DOHH2 (cell line): ENCODE measurements at regions not wholly inside any gene's neighbourhood (a gene's known extent, or its start where the extent isn't known, plus 50 kb on each side); places are given as distances from the start of the nearest gene placed in this dataset.

ENCODE experiments used
- H3F3A ChIP-seq: fragments of 200-600 bp; sonication (generic), shearing (Covaris generic); 2 replicates; pipeline ENCODE4 v1.6.0; 2016; ENCODE audit warnings: antibody characterized with exemption, mild to moderate bottlenecking; ENCODE audit not compliant: control insufficient read depth, insufficient read depth
- H3K27ac ChIP-seq: fragments of 200-600 bp; sonication (generic); 2 replicates; pipeline ENCODE4 v1.5.1; 2014; ENCODE audit warnings: low read depth, mild to moderate bottlenecking, low read length, moderate library complexity
- H3K27me3 ChIP-seq: fragments of 200-600 bp; sonication (generic); 2 replicates; pipeline ENCODE4 v1.6.1; 2014; ENCODE audit warnings: mild to moderate bottlenecking, low read length, mixed read lengths; ENCODE audit not compliant: control insufficient read depth
- H3K36me3 ChIP-seq: fragments of 200-600 bp; sonication (generic); 2 replicates; pipeline ENCODE4 v1.6.1; 2014; ENCODE audit warnings: mild to moderate bottlenecking, low read length, moderate library complexity, mixed read lengths; ENCODE audit not compliant: control insufficient read depth
- H3K4me1 ChIP-seq: fragments of 200-600 bp; sonication (generic); 2 replicates; pipeline ENCODE4 v1.6.1; 2014; ENCODE audit warnings: mild to moderate bottlenecking, low read length, mixed read lengths; ENCODE audit not compliant: control insufficient read depth
- H3K4me2 ChIP-seq: fragments of 200-600 bp; sonication (generic); 2 replicates; pipeline ENCODE4 v1.6.0; 2014; ENCODE audit warnings: mild to moderate bottlenecking, low read length, moderate library complexity
- H3K4me3 ChIP-seq: fragments of 200-600 bp; sonication (generic); 2 replicates; pipeline ENCODE4 v1.5.1; 2014; ENCODE audit warnings: mild to moderate bottlenecking, low read length, mixed read lengths
- H3K79me2 ChIP-seq: fragments of 200-600 bp; sonication (generic); 2 replicates; pipeline ENCODE4 v1.6.1; 2014; ENCODE audit warnings: mild to moderate bottlenecking, low read length, mixed read lengths; ENCODE audit not compliant: control insufficient read depth
- H3K9me2 ChIP-seq: fragments of 200-600 bp; sonication (generic); replicated peaks from 2 replicates; pipeline ENCODE4 v1.6.1; 2014; ENCODE audit warnings: mild to moderate bottlenecking, low read length, mixed read lengths; ENCODE audit not compliant: control insufficient read depth
- H3K9me3 ChIP-seq: fragments of 200-600 bp; sonication (generic); 2 replicates; pipeline ENCODE4 v1.6.1; 2014; ENCODE audit warnings: antibody characterized with exemption, low read length, mixed read lengths; ENCODE audit not compliant: control insufficient read depth, insufficient read depth
- H4K20me1 ChIP-seq: fragments of 200-600 bp; sonication (generic); 2 replicates; pipeline ENCODE4 v1.6.0; 2014; ENCODE audit warnings: low read depth, mild to moderate bottlenecking, antibody characterized with exemption, low read length, moderate library complexity; ENCODE audit not compliant: control insufficient read depth, insufficient read depth
- EZH2phosphoT487 ChIP-seq: fragments of 200-600 bp; sonication (generic); IDR thresholded peaks from 2 replicates; pipeline ENCODE4 v1.6.1; 2017; ENCODE audit warnings: borderline replicate concordance, mild to moderate bottlenecking, antibody characterized with exemption, low read length, moderate library complexity, mixed read lengths
- TF ChIP-seq, protein P1 (sequence below): fragments of 200-600 bp; sonication (generic); IDR thresholded peaks from one replicate; pipeline ENCODE4 v1.5.1; 2014; ENCODE audit warnings: antibody characterized with exemption, mild to moderate bottlenecking, low read depth, low read length; ENCODE audit not compliant: poor library complexity, severe bottlenecking

DNA sequence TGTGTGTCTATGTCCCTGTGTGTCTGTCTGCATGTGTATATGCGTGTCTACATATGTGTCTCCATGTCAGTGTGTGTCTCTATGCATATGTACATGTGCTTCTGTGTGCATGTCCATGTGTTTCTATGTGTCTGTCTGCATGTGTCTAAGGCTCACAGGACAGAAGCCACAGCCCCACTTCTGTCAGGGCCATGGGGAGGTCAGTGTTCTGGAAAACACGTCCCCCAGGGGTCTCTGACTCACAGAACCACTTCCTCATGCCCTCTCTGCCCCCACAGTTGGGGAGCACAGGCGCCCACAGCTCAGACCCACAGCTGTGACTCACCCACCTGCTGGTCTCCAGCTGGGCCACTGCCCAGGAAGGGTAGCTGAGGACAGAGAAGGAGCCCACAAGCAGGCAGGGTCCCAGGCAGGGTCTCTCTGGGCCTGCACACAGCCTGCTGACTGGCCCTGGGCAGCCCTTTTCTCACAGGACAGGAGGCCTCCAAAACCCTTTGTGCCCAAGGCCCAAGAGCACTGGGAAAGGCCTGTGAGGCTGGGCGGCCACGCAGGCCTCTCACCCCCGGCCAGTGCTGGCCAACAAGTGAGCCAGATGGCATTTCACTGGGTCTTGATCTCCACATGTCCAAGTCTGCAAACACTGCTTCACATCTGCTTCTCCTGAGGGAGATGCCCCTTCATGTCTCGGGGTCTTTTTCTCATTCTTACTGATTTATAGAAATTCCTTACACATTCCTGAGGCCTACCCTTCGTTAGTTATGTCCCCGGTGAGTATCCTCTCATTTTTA is 102.9 kb upstream of the FAM20C start:
- no peak for TF ChIP-seq EZH2phosphoT487
- TF ChIP-seq, protein P1, sequence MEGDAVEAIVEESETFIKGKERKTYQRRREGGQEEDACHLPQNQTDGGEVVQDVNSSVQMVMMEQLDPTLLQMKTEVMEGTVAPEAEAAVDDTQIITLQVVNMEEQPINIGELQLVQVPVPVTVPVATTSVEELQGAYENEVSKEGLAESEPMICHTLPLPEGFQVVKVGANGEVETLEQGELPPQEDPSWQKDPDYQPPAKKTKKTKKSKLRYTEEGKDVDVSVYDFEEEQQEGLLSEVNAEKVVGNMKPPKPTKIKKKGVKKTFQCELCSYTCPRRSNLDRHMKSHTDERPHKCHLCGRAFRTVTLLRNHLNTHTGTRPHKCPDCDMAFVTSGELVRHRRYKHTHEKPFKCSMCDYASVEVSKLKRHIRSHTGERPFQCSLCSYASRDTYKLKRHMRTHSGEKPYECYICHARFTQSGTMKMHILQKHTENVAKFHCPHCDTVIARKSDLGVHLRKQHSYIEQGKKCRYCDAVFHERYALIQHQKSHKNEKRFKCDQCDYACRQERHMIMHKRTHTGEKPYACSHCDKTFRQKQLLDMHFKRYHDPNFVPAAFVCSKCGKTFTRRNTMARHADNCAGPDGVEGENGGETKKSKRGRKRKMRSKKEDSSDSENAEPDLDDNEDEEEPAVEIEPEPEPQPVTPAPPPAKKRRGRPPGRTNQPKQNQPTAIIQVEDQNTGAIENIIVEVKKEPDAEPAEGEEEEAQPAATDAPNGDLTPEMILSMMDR, result no peak
- Histone ChIP-seq H3K27ac (no peak overlapping the region), H3K79me2 (no peaks in the 10 kb centered on the region), H3K9me2 (no peaks in the 10 kb centered on the region), H4K20me1 (no peaks in the 10 kb centered on the region), H3K9me3 (peaks cover 6% of the 10 kb centered on the region; the same call in 1 of the 2 replicates), H3K27me3 (no peaks in the 10 kb centered on the region), H3K4me1 (no peaks in the 10 kb centered on the region), H3F3A (no peaks in the 10 kb centered on the region), H3K36me3 (no peaks in the 10 kb centered on the region), H3K4me2 (no peak overlapping the region), H3K4me3 (no peak overlapping the region)

DNA sequence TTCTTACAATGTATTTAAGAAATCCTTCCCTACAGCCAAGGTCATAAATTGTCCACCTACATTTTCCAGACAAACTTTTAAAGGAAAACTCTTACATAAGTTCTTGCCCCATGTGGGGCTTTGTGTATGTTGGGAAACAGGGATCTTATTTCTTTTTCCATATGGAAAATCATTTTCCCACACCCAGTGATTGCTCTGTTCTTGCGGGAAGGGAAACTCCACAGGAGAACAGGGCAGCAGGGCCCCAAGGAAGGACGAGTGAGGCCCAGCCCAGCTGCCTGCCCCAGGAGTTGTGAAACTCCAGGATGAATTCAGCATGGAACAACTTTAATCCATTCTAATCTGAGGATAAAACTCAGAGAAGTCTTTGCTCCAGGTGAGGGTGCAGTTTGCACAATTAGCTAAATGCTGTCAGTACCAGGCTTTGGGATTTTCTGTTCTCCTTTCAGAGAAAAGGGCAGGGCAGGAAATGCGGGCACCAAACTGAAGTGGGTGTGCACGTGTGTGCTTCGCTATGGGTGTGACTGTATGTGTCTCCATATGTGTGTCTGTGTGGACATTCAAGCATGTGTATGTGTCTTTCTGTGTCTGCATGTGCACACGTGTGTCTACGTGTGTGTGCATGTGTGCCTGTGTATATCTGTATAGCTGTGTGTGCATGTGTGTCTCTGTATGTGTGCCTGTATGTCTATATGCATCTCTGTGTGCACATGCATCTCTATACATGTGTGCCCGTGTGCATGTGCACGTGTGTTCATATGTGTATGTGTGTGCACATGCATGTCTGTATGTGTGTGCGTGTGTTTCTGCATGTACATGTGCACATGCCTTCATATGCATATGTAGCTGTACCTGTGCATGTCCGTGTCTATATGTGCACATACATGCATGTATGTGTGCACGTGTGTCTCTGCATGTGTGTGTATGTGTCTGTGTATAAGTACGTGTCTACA is 102.0 kb upstream of the FAM20C start:
- no peaks in the 10 kb centered on the region for H4K20me1 ChIP-seq
- H3K4me1 ChIP-seq, result no peaks in the 10 kb centered on the region
- H3K9me2 ChIP-seq, result no peaks in the 10 kb centered on the region
- no peak overlapping the region for H3K27ac ChIP-seq
- no peaks in the 10 kb centered on the region for H3K36me3 ChIP-seq
- H3K79me2 ChIP-seq, result no peaks in the 10 kb centered on the region
- no peaks in the 10 kb centered on the region for H3K27me3 ChIP-seq
- H3K4me3 ChIP-seq, result no peak overlapping the region
- TF ChIP-seq, protein P1, result no peak
- no peak for TF ChIP-seq EZH2phosphoT487
- H3F3A ChIP-seq, result no peaks in the 10 kb centered on the region
- H3K9me3 ChIP-seq, result peaks cover 6% of the 10 kb centered on the region; the same call in 1 of the 2 replicates
- H3K4me2 ChIP-seq, result no peak overlapping the region

DNA sequence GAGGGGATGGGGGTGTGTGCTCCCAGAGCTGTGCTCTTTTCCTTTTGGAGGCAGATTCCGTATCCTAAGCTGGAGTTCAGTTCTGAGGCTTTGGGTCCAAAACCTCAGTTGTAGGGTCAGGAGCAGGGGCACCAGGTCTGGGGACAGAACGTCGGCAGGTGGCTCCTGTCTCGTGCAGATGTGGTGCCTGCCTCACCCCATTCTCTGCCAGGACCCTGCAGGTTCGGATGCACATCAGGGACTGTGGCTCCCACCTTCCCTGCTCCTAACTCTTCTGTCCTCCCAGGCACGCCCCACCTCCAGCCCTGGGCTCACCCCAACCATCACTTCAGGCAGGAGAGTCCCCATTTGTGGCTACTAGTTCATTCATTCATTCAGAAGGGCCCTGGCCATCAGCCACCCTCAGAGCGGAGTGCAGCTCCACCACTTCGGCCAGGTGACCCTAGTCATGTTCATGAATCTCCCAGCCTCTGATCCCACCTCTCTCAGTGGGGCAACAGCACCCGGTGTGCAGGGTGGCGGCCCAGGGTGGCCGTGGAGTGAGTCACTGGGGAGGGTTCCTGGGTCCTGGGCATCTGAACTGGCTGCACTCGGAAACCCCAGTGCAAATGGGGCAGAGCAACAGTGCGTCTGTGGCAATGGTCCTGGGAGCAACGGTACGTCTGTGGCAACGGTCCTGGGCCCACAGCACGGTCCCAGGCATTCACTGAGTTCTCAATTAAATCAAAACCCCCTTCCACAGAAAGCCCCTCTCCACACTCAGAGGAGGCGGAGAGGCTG is 100.8 kb upstream of the FAM20C start:
- peaks cover 6% of the 10 kb centered on the region; the same call in 1 of the 2 replicates for H3K9me3 ChIP-seq

More for the DNA sequence above, 100.8 kb upstream of the FAM20C start:
- H3K27ac ChIP-seq, result no peak overlapping the region
- no peaks in the 10 kb centered on the region for H3K36me3 ChIP-seq
- no peaks in the 10 kb centered on the region for H3F3A ChIP-seq
- H3K27me3 ChIP-seq, result no peaks in the 10 kb centered on the region
- H3K9me2 ChIP-seq, result no peaks in the 10 kb centered on the region
- H3K4me1 ChIP-seq, result no peaks in the 10 kb centered on the region
- H3K79me2 ChIP-seq, result no peaks in the 10 kb centered on the region
- no peak overlapping the region for H3K4me2 ChIP-seq
- H3K4me3 ChIP-seq, result no peak overlapping the region
- no peaks in the 10 kb centered on the region for H4K20me1 ChIP-seq
- TF ChIP-seq EZH2phosphoT487, result no peak
- TF ChIP-seq, protein P1, result no peak
